ENCODE measurements at regions not wholly inside any gene's neighbourhood (a gene's known extent, or its start where the extent isn't known, plus 50 kb on each side); places are given as distances from the start of the nearest gene placed in this dataset.

DNA sequence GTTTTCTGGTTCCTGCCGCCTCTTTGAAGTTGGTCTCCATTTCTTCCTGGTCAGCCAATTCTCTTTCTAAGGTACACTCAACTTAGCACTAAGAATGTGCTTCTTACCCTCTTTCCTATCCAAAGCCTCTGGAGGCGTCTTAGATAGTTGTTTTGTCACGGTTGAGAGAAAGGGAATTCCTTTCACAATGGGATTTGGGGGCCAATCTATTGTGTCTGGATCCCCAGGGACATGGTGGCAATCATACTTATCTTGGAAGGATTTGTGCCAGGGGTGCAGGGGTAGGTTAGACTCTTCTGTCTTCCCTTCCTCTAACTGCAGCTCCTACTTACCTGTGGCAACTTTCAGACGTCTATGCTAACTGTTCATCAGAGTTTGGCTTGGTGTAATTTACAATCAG lies 287.1 kb downstream of the SOX2 start:
- no peaks in the 10 kb centered on the region for H3K9me3 ChIP-seq
- H3K4me1 ChIP-seq = no peaks in the 10 kb centered on the region
- TF ChIP-seq, protein P1, sequence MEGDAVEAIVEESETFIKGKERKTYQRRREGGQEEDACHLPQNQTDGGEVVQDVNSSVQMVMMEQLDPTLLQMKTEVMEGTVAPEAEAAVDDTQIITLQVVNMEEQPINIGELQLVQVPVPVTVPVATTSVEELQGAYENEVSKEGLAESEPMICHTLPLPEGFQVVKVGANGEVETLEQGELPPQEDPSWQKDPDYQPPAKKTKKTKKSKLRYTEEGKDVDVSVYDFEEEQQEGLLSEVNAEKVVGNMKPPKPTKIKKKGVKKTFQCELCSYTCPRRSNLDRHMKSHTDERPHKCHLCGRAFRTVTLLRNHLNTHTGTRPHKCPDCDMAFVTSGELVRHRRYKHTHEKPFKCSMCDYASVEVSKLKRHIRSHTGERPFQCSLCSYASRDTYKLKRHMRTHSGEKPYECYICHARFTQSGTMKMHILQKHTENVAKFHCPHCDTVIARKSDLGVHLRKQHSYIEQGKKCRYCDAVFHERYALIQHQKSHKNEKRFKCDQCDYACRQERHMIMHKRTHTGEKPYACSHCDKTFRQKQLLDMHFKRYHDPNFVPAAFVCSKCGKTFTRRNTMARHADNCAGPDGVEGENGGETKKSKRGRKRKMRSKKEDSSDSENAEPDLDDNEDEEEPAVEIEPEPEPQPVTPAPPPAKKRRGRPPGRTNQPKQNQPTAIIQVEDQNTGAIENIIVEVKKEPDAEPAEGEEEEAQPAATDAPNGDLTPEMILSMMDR (IDR thresholded peaks at IDR 0.05) = no peak
- TF ChIP-seq POLR2A (IDR thresholded peaks at IDR 0.05) = no peak
- intact Hi-C loops (cut with DNase I) = no loop called here
- WGBS, 2 donors = 54 to 65% methylated on average over 4 of the region's 4 CpGs
- no peaks in the 10 kb centered on the region for H3K27me3 ChIP-seq
- H3K27ac ChIP-seq = no peak overlapping the region
- no peak overlapping the region for H3K4me3 ChIP-seq
- H3K36me3 ChIP-seq (replicated peaks in 1 of 2; ENCODE audit: insufficient read depth in 1 of 2, low read depth in 2 of 2) = no peaks in the 10 kb centered on the region
- ATAC-seq (no peak), DNase-seq (no peak)

DNA sequence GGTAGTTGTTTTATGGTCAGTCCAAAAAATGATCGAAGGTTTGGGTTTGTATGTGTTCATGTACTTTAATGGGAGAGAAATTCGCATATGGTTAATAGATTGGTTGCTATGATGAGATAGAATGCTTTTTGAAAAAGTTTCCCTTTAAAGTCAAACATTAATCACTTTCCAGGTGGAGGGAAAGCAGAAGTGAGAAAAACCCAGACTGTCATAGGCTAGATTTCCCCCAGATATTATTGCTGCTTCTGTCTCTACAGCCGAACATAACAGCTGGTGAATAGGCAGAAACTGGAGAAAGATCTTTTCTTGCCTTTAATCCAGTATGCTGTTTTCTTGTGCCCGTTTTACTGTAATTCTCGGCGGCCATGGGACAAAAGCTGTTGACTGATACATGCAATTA lies 287.6 kb downstream of the SOX2 start:
- Histone ChIP-seq H3K4me3 (no peak overlapping the region), H3K4me1 (no peaks in the 10 kb centered on the region), H3K27ac (no peak overlapping the region), H3K9me3 (no peaks in the 10 kb centered on the region), H3K36me3 (replicated peaks in 1 of 2; ENCODE audit: insufficient read depth in 1 of 2, low read depth in 2 of 2) (no peaks in the 10 kb centered on the region), H3K27me3 (no peaks in the 10 kb centered on the region)
- intact Hi-C loops (cut with DNase I) = no loop called here
- DNase-seq (no peak), ATAC-seq (no peak)
- no peak for TF ChIP-seq POLR2A (IDR thresholded peaks at IDR 0.05)
- TF ChIP-seq, protein P1 (IDR thresholded peaks at IDR 0.05) = no peak
- 64 to 70% methylated on average over 6 of the region's 6 CpGs for WGBS, 2 donors

DNA sequence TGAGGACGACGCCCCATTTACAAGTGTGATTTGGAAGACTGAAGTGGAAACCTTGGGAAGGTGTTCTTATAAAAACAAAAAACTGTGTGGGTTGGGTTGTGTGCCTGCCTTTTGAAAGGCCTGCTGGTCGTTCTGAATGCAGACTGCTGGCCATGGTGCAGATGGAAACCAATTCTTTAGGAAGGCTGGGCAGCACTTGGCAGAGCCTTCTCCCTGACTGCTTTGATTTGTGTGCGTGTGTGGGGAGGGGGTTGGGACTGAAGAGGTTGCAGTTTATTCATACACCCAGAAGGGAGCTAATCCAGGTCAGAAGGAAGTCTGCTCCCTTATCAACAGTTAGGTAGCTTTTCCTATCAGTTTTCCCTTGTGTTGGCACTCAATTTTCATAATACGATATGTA lies 288.7 kb downstream of the SOX2 start:
- no peak overlapping the region for H3K27ac ChIP-seq
- no peak overlapping the region for H3K4me3 ChIP-seq
- H3K27me3 ChIP-seq = no peaks in the 10 kb centered on the region
- 37% methylated on average over 5 of the region's 5 CpGs for WGBS, 2 donors
- no peak for ATAC-seq
- no peak for DNase-seq
- no peaks in the 10 kb centered on the region for H3K36me3 ChIP-seq (replicated peaks in 1 of 2; ENCODE audit: insufficient read depth in 1 of 2, low read depth in 2 of 2)
- intact Hi-C loops (cut with DNase I) = no loop called here
- no peak for TF ChIP-seq POLR2A (IDR thresholded peaks at IDR 0.05)
- TF ChIP-seq, protein P1 (IDR thresholded peaks at IDR 0.05) = no peak
- H3K9me3 ChIP-seq = no peaks in the 10 kb centered on the region
- H3K4me1 ChIP-seq = no peaks in the 10 kb centered on the region

DNA sequence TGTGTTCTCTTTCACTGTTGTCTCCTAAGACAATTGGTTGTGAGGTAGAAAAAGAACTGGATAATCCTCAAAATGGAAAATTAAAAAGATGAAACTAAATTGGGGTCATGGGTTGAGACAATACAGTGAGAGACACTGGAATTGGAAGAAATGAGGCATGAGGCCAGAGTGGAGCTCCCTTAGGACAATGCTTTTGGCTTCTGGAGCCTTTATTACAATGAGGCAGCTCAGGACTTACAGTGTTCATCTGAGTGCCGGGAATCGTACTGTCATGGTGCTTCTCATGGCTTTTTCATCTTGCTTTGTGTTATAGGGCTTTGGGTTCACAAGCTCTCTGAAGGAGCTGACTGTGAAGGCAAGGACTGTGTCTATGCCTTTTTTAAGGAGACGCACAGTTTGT lies 293.5 kb downstream of the SOX2 start:
- Histone ChIP-seq H3K27ac (no peak overlapping the region), H3K4me3 (no peak overlapping the region), H3K4me1 (no peaks in the 10 kb centered on the region), H3K9me3 (no peaks in the 10 kb centered on the region), H3K36me3 (replicated peaks in 1 of 2; ENCODE audit: insufficient read depth in 1 of 2, low read depth in 2 of 2) (no peaks in the 10 kb centered on the region), H3K27me3 (no peaks in the 10 kb centered on the region)
- DNase-seq = no peak
- intact Hi-C loops (cut with DNase I) = no loop called here
- 77 to 82% methylated on average over 3 of the region's 3 CpGs for WGBS, 2 donors
- TF ChIP-seq POLR2A (IDR thresholded peaks at IDR 0.05) = no peak
- TF ChIP-seq, protein P1 (IDR thresholded peaks at IDR 0.05) = no peak
- ATAC-seq = no peak

DNA sequence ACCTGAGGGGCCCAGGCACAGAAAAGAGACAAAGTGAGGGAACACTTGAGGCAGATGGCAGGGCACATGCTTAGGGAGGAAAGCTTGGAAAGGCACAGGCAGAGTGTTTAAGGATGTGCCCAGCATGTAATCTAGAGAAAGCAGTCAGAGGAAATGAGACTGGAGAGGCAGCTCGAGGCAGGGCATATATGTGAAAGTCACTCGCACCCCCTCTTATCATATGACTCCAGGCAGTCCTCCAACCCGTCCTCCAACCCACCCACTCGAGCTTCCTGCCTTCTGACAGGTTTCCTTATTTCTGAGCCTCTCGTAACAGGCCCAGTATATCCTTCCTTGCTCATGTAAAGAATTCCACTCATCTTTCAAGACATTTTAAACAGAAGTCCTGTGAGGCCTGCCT lies 294.0 kb downstream of the SOX2 start:
- Histone ChIP-seq H3K36me3 (replicated peaks in 1 of 2; ENCODE audit: insufficient read depth in 1 of 2, low read depth in 2 of 2) (no peaks in the 10 kb centered on the region), H3K27me3 (no peaks in the 10 kb centered on the region)
- 42 to 48% methylated on average over 5 of the region's 5 CpGs for WGBS, 2 donors

More for the DNA sequence above, 294.0 kb downstream of the SOX2 start:
- no peak for ATAC-seq
- TF ChIP-seq POLR2A (IDR thresholded peaks at IDR 0.05) = no peak
- TF ChIP-seq, protein P1 (IDR thresholded peaks at IDR 0.05) = no peak
- Histone ChIP-seq H3K27ac (no peak overlapping the region), H3K9me3 (no peaks in the 10 kb centered on the region), H3K4me3 (no peak overlapping the region), H3K4me1 (no peaks in the 10 kb centered on the region)
- intact Hi-C loops (cut with DNase I) = no loop called here
- DNase-seq = no peak

Data from body of pancreas (tissue), 4 donors.